ENCODE measurements at regions not wholly inside any gene's neighbourhood (a gene's known extent, or its start where the extent isn't known, plus 50 kb on each side); places are given as distances from the start of the nearest gene placed in this dataset.

DNA sequence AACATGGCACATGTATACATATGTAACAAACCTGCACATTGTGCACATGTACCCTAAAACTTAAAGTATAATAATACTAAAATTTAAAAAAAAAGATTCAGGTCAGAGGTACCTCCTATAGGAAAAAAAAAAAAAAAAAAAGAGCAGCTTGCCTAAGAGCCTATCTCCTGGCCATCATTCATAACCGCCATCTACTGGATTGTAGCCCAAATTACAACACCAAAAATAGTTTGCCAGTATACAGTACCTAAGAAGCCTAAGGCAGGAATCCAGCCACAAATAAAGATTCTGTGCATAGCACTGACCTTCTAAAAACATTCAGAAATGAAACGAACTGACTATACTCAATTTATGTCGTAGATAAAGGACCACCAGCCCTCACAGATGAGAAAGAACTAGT is 438.4 kb upstream of the ADGRB3 start:
- Histone ChIP-seq H3K27me3 (ENCODE audit: control insufficient read depth in 2 of 2, insufficient read depth in 2 of 2, low read length in 2 of 2) (no peaks in the 10 kb centered on the region), H3K9me1 (ENCODE audit: control insufficient read depth, insufficient read depth, low read length) (no peaks in the 10 kb centered on the region), H3K36me3 (ENCODE audit: control insufficient read depth, insufficient read depth, low read length) (no peaks in the 10 kb centered on the region), H3K9me3 (replicated peaks; ENCODE audit: control insufficient read depth, insufficient read depth, low read depth, low read length) (peaks cover 10% of the 10 kb centered on the region; the same call in 1 of the 2 replicates), H3K4me3 (no peak overlapping the region), H2AFZ (ENCODE audit: low read depth, low read length) (peak overlapping the region; percentile 73), H3K4me2 (ENCODE audit: insufficient read depth, low read length) (no peak overlapping the region), H3K4me1 (replicated peaks in 1 of 2; ENCODE audit: control insufficient read depth in 2 of 2, insufficient read depth in 2 of 2, low read length in 2 of 2) (no peaks in the 10 kb centered on the region), H3K79me2 (ENCODE audit: control insufficient read depth, insufficient read depth, low read length) (no peaks in the 10 kb centered on the region), H3K9ac (ENCODE audit: insufficient read depth in 1 of 2, low read depth in 2 of 2, low read length in 2 of 2) (no peak overlapping the region), H4K20me1 (replicated peaks; ENCODE audit: control insufficient read depth, insufficient read depth, low read length) (no peaks in the 10 kb centered on the region), H3K27ac (ENCODE audit: extremely low read depth, low read depth, low read length) (no peak overlapping the region; the same call in 2 of the 3 replicates)
- intact Hi-C loops (cut with micrococcal nuclease) = loop anchor here (1.0 kb wide), 1 partner anchor 307 kb away; no protein-coding TSS in a partner anchor
- WGBS (ENCODE audit: insufficient coverage, low coverage, missing lambda C conversion rate) = 7% methylated on average over 3 of the region's 3 CpGs
- FAIRE-seq (peak; percentile 67), ATAC-seq (peak; percentile 93), DNase-seq (ENCODE audit: extremely low read depth in 1 of 4, low spot score in 3 of 4) (peak; percentile 20 to 69 (median 36))
- POLR2A ChIA-PET = no interaction called here
- CTCF ChIA-PET (ENCODE audit: low intra/inter-chr PET ratio) = interaction anchor here (0.7 kb wide), 1 partner anchor 723 kb away, joined by 3 read pairs; no protein-coding TSS in a partner anchor
- in situ Hi-C loops (cut with MboI) = no loop called here
- no TSS peak for BruUV-seq (replicated peaks)
- TF ChIP-seq SAFB2 (IDR thresholded peaks at IDR 0.05; ENCODE audit: borderline replicate concordance, low read depth, low read length, severe bottlenecking) = no peak
- TF ChIP-seq ZNF384 (IDR thresholded peaks at IDR 0.05; ENCODE audit: low read depth, low read length) = peak; percentile 97
- TF ChIP-seq, protein P1, sequence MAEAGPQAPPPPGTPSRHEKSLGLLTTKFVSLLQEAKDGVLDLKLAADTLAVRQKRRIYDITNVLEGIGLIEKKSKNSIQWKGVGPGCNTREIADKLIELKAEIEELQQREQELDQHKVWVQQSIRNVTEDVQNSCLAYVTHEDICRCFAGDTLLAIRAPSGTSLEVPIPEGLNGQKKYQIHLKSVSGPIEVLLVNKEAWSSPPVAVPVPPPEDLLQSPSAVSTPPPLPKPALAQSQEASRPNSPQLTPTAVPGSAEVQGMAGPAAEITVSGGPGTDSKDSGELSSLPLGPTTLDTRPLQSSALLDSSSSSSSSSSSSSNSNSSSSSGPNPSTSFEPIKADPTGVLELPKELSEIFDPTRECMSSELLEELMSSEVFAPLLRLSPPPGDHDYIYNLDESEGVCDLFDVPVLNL (CRISPR knock-in tag; IDR thresholded peaks at IDR 0.05; ENCODE audit: low read depth) = no peak
- peak; percentile 24; the same call in 1 of the 2 replicates for TF ChIP-seq GATA2 (CRISPR knock-in tag; IDR thresholded peaks at IDR 0.05)
- TF ChIP-seq CC2D1A (IDR thresholded peaks at IDR 0.05) = 0 out of 2 replicates have a peak, but pooled peaks have one; percentile 60
- TF ChIP-seq MEF2A (IDR thresholded peaks at IDR 0.05; ENCODE audit: control insufficient read depth, low read depth, low read length) = peak; percentile 37; the same call in 1 of the 2 replicates
- no peak for TF ChIP-seq ZKSCAN1 (IDR thresholded peaks at IDR 0.05; ENCODE audit: low read depth, low read length)
- TF ChIP-seq, protein P2, sequence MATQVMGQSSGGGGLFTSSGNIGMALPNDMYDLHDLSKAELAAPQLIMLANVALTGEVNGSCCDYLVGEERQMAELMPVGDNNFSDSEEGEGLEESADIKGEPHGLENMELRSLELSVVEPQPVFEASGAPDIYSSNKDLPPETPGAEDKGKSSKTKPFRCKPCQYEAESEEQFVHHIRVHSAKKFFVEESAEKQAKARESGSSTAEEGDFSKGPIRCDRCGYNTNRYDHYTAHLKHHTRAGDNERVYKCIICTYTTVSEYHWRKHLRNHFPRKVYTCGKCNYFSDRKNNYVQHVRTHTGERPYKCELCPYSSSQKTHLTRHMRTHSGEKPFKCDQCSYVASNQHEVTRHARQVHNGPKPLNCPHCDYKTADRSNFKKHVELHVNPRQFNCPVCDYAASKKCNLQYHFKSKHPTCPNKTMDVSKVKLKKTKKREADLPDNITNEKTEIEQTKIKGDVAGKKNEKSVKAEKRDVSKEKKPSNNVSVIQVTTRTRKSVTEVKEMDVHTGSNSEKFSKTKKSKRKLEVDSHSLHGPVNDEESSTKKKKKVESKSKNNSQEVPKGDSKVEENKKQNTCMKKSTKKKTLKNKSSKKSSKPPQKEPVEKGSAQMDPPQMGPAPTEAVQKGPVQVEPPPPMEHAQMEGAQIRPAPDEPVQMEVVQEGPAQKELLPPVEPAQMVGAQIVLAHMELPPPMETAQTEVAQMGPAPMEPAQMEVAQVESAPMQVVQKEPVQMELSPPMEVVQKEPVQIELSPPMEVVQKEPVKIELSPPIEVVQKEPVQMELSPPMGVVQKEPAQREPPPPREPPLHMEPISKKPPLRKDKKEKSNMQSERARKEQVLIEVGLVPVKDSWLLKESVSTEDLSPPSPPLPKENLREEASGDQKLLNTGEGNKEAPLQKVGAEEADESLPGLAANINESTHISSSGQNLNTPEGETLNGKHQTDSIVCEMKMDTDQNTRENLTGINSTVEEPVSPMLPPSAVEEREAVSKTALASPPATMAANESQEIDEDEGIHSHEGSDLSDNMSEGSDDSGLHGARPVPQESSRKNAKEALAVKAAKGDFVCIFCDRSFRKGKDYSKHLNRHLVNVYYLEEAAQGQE (IDR thresholded peaks at IDR 0.05; ENCODE audit: borderline replicate concordance) = peak; percentile 37; the same call in 1 of the 2 replicates
- TF ChIP-seq, protein P2 (CRISPR knock-in tag; IDR thresholded peaks at IDR 0.05; ENCODE audit: low read depth) = no peak
- TF ChIP-seq CEBPB (tag; IDR thresholded peaks at IDR 0.05) = peak; percentile 30; the same call in 1 of the 2 replicates
- TF ChIP-seq, protein P3, sequence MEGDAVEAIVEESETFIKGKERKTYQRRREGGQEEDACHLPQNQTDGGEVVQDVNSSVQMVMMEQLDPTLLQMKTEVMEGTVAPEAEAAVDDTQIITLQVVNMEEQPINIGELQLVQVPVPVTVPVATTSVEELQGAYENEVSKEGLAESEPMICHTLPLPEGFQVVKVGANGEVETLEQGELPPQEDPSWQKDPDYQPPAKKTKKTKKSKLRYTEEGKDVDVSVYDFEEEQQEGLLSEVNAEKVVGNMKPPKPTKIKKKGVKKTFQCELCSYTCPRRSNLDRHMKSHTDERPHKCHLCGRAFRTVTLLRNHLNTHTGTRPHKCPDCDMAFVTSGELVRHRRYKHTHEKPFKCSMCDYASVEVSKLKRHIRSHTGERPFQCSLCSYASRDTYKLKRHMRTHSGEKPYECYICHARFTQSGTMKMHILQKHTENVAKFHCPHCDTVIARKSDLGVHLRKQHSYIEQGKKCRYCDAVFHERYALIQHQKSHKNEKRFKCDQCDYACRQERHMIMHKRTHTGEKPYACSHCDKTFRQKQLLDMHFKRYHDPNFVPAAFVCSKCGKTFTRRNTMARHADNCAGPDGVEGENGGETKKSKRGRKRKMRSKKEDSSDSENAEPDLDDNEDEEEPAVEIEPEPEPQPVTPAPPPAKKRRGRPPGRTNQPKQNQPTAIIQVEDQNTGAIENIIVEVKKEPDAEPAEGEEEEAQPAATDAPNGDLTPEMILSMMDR (IDR thresholded peaks at IDR 0.05 in 2 of 3, conservative IDR thresholded peaks at IDR 0.05 in 1 of 3; ENCODE audit: insufficient read depth in 2 of 3, low read depth in 1 of 3, low read length in 3 of 3) = peak; percentile 38 to 54 (median 52); a peak in 5 of 6 replicates
- 0 out of 2 replicates have a peak, but pooled peaks have one; percentile 20 for TF ChIP-seq SMC3 (conservative IDR thresholded peaks at IDR 0.05; ENCODE audit: insufficient read depth, low read depth, low read length)

Data from K562 (cell line).